ENCODE measurements at regions not wholly inside any gene's neighbourhood (a gene's known extent, or its start where the extent isn't known, plus 50 kb on each side); places are given as distances from the start of the nearest gene placed in this dataset.

- H3K4me3 ChIP-seq (ENCODE audit: control insufficient read depth, low read depth, low read length) = peak overlapping the region; percentile 27
- DNase-seq (ENCODE audit: low read depth) = peak; percentile 71
- peak; percentile 27 for TF ChIP-seq CTCF (IDR thresholded peaks at IDR 0.05; ENCODE audit: control insufficient read depth, insufficient read depth, low read depth, low read length, missing control alignments)
These were observed 251.5 kb downstream of the HIVEP2 start for GRCh38 chr6:142693441-142693840.

- DNase-seq (ENCODE audit: low read depth) = peak; percentile 79
- no peak overlapping the region for H3K4me3 ChIP-seq (ENCODE audit: control insufficient read depth, low read depth, low read length)
- TF ChIP-seq CTCF (IDR thresholded peaks at IDR 0.05; ENCODE audit: control insufficient read depth, insufficient read depth, low read depth, low read length, missing control alignments) = no peak
These were observed 250.9 kb downstream of the HIVEP2 start for GRCh38 chr6:142694054-142694453.

GRCh38 chr6:142695016-142695415 is 250.0 kb downstream of the HIVEP2 start:
- no peak for DNase-seq (ENCODE audit: low read depth)
- no peak overlapping the region for H3K4me3 ChIP-seq (ENCODE audit: control insufficient read depth, low read depth, low read length)
- no peak for TF ChIP-seq CTCF (IDR thresholded peaks at IDR 0.05; ENCODE audit: control insufficient read depth, insufficient read depth, low read depth, low read length, missing control alignments)

GRCh38 chr6:142696123-142697000 is 248.6 kb downstream of the HIVEP2 start:
- no peak overlapping the region for H3K4me3 ChIP-seq (ENCODE audit: control insufficient read depth, low read depth, low read length)
- TF ChIP-seq CTCF (IDR thresholded peaks at IDR 0.05; ENCODE audit: control insufficient read depth, insufficient read depth, low read depth, low read length, missing control alignments) = no peak
- DNase-seq (ENCODE audit: low read depth) = no peak

GRCh38 chr6:142697001-142697335 is 248.0 kb downstream of the HIVEP2 start:
- no peak for DNase-seq (ENCODE audit: low read depth)
- TF ChIP-seq CTCF (IDR thresholded peaks at IDR 0.05; ENCODE audit: control insufficient read depth, insufficient read depth, low read depth, low read length, missing control alignments) = no peak
- no peak overlapping the region for H3K4me3 ChIP-seq (ENCODE audit: control insufficient read depth, low read depth, low read length)

- DNase-seq (ENCODE audit: low read depth) = no peak
- no peak for TF ChIP-seq CTCF (IDR thresholded peaks at IDR 0.05; ENCODE audit: control insufficient read depth, insufficient read depth, low read depth, low read length, missing control alignments)
- no peak overlapping the region for H3K4me3 ChIP-seq (ENCODE audit: control insufficient read depth, low read depth, low read length)
These were observed 247.1 kb downstream of the HIVEP2 start for GRCh38 chr6:142697922-142698321.

Data from AG09309 (cell line).